ENCODE measurements at regions not wholly inside any gene's neighbourhood (a gene's known extent, or its start where the extent isn't known, plus 50 kb on each side); places are given as distances from the start of the nearest gene placed in this dataset.

DNA sequence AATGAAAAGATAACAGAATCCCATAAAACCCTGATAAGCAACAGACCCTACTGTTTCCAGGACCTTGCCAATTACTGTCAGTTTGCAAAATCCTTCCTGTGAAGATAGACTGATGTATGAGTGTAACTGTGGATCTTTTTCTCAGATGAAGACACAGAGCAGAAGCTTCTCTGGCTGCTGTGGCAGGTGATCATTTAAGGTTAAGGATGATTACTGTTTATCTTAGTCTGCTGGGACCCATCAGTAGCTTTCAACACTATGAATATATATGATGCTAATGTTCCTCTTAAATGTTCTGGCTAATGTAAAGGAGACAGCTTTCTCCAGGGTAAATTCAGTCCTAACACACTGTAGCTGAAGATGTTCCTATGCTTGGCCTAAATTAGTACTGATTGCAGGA is 56.0 kb upstream of the CTTNBP2 start:
- Mint-ChIP-seq H3K4me1 (ENCODE audit: low read depth) (no peaks in the 10 kb centered on the region), H3K27ac (no peak overlapping the region), H3K4me3 (no peak overlapping the region), H3K36me3 (ENCODE audit: low read depth) (no peaks in the 10 kb centered on the region), H3K27me3 (ENCODE audit: insufficient read depth) (no peaks in the 10 kb centered on the region), H3K9me3 (no peaks in the 10 kb centered on the region)
- no peak for DNase-seq (ENCODE audit: low spot score)
- intact Hi-C loops (cut with micrococcal nuclease) = no loop called here

- H3K36me3 Mint-ChIP-seq (ENCODE audit: low read depth) = no peaks in the 10 kb centered on the region
- H3K27ac Mint-ChIP-seq = no peak overlapping the region
- H3K4me3 Mint-ChIP-seq = no peak overlapping the region
- intact Hi-C loops (cut with micrococcal nuclease) = no loop called here
- H3K9me3 Mint-ChIP-seq = no peaks in the 10 kb centered on the region
- H3K27me3 Mint-ChIP-seq (ENCODE audit: insufficient read depth) = no peaks in the 10 kb centered on the region
- no peaks in the 10 kb centered on the region for H3K4me1 Mint-ChIP-seq (ENCODE audit: low read depth)
- no peak for DNase-seq (ENCODE audit: low spot score)
These were observed 58.1 kb upstream of the CTTNBP2 start for GRCh38 chr7:117931314-117931713.

DNA sequence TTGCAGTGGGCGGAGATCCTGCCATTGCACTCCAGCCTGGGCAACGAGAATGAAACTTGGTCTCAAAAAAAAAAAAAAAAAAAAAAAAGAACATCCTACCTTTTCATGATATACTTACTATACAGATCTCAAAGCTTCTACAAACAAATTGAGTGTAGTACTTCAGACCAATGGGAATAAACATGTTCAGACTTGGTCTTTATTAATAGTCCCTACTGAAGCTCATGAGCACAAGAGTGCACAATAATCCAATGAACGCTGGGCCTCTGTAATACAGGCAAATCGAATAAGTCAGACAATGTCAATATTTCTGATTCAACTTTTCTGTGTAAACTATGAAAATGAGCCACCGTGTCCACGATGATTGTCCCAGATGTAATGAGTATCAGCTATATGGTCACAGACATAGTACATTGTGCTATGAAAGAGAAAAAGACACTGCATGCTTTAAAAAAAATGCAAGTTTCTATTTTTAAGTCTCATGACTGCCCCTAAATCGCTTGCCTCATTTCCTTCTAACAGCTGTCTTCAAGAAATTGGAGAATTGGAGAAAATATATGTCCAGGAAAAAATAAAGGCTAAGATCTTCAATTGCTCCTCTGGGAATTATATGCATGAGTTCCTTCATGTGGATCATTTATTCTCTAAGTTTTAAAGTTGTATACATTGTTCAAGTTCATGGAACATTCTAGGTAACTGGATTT is 64.0 kb upstream of the CTTNBP2 start:
- Mint-ChIP-seq H3K4me3 (no peak overlapping the region), H3K36me3 (ENCODE audit: low read depth) (no peaks in the 10 kb centered on the region), H3K9me3 (no peaks in the 10 kb centered on the region), H3K4me1 (ENCODE audit: low read depth) (no peaks in the 10 kb centered on the region), H3K27ac (no peak overlapping the region), H3K27me3 (ENCODE audit: insufficient read depth) (no peaks in the 10 kb centered on the region)
- intact Hi-C loops (cut with micrococcal nuclease) = no loop called here
- DNase-seq (ENCODE audit: low spot score) = no peak

GRCh38 chr7:117937753-117938483 is 64.7 kb upstream of the CTTNBP2 start:
- Mint-ChIP-seq H3K9me3 (no peaks in the 10 kb centered on the region), H3K36me3 (ENCODE audit: low read depth) (no peaks in the 10 kb centered on the region), H3K4me3 (no peak overlapping the region), H3K4me1 (ENCODE audit: low read depth) (no peaks in the 10 kb centered on the region), H3K27ac (no peak overlapping the region), H3K27me3 (ENCODE audit: insufficient read depth) (no peaks in the 10 kb centered on the region)
- DNase-seq (ENCODE audit: low spot score) = no peak
- intact Hi-C loops (cut with micrococcal nuclease) = no loop called here

DNA sequence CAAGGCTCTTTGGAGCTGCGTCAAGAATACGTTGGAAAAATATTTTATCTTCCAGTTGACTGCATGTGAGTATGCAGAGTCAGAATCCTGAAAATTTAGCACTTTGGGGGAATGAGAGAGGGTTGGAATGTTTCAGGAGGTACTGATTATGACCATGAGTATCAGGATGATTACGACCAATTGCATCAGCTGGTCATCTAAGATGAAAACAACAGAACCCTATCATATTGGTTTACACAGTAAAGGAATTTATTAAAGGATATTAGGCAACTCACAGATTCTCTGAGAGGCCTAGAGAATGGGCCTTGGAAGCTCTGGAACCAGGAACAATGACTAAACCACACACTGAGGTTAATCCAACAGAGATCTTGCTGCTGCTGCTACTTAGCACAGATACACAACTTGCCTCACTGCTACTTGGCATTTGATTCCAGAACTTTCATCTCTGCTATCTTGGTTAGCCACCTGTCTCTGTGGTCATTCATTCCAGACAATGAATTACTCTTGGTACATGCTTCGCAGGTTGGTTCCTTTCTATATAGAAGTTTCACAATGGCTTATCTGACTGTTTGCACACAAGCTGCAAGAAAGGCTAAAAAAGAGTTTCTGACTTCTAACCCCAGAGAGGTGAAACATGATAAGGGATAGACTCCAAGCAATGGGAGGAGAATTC is 68.0 kb upstream of the CTTNBP2 start:
- Mint-ChIP-seq H3K36me3 (ENCODE audit: low read depth) (no peaks in the 10 kb centered on the region), H3K27ac (no peak overlapping the region), H3K4me3 (no peak overlapping the region), H3K27me3 (ENCODE audit: insufficient read depth) (no peaks in the 10 kb centered on the region), H3K9me3 (no peaks in the 10 kb centered on the region), H3K4me1 (ENCODE audit: low read depth) (no peaks in the 10 kb centered on the region)
- intact Hi-C loops (cut with micrococcal nuclease) = no loop called here
- DNase-seq (ENCODE audit: low spot score) = no peak

DNA sequence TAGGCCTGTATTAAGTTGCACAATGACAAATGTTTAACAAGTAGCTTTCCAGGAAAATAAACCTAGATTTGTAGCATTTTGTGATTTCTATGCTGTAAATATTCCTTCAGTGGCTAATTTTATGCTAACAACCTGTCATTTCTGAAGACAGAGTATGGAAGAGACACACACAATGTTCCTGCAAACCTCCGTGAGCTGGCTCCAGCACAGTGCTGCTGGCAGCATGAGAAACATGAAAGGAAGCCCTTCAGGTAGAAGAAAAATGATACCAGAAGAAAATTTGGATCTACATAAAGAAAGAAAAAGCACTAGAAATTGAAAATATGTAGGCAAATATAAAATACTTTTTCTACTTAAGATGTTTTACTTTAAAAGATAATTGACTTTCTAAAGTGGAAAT is 69.5 kb upstream of the CTTNBP2 start:
- Mint-ChIP-seq H3K36me3 (ENCODE audit: low read depth) (no peaks in the 10 kb centered on the region), H3K27ac (no peak overlapping the region), H3K27me3 (ENCODE audit: insufficient read depth) (no peaks in the 10 kb centered on the region), H3K4me1 (ENCODE audit: low read depth) (no peaks in the 10 kb centered on the region), H3K9me3 (no peaks in the 10 kb centered on the region), H3K4me3 (no peak overlapping the region)
- intact Hi-C loops (cut with micrococcal nuclease) = no loop called here
- no peak for DNase-seq (ENCODE audit: low spot score)

GRCh38 chr7:117944886-117945285 is 71.6 kb upstream of the CTTNBP2 start:
- Mint-ChIP-seq H3K27me3 (ENCODE audit: insufficient read depth) (no peaks in the 10 kb centered on the region), H3K9me3 (no peaks in the 10 kb centered on the region), H3K4me1 (ENCODE audit: low read depth) (no peaks in the 10 kb centered on the region), H3K27ac (no peak overlapping the region), H3K36me3 (ENCODE audit: low read depth) (no peaks in the 10 kb centered on the region), H3K4me3 (no peak overlapping the region)
- no peak for DNase-seq (ENCODE audit: low spot score)
- intact Hi-C loops (cut with micrococcal nuclease) = no loop called here

DNA sequence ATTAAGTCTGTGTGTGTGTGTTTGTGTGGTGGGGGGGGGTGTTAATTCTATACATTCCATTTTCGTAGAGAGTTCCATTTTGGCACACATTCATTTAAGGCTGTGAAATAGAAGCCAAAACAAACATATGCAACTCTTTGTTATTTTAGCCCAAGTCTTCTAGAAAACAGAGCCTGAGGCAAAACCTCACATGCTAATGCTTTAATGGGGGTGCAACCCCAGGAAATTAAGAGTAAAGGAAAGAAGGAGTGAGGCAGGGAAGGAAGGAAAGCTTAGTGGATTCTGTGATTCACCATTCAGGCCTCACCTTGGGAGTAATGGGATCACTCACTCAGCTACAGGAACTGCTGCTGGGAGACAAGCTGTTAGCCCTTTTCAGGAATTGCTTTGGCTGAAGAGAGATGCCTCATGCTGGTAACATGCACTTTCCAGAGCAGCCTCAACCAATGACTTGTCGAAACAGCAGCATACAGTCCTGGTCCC is 73.0 kb upstream of the CTTNBP2 start:
- no peaks in the 10 kb centered on the region for H3K9me3 Mint-ChIP-seq
- H3K4me1 Mint-ChIP-seq (ENCODE audit: low read depth) = no peaks in the 10 kb centered on the region
- no peaks in the 10 kb centered on the region for H3K36me3 Mint-ChIP-seq (ENCODE audit: low read depth)
- H3K4me3 Mint-ChIP-seq = no peak overlapping the region
- intact Hi-C loops (cut with micrococcal nuclease) = no loop called here
- H3K27ac Mint-ChIP-seq = no peak overlapping the region
- H3K27me3 Mint-ChIP-seq (ENCODE audit: insufficient read depth) = no peaks in the 10 kb centered on the region
- DNase-seq (ENCODE audit: low spot score) = no peak

- Mint-ChIP-seq H3K36me3 (ENCODE audit: low read depth) (no peaks in the 10 kb centered on the region), H3K27me3 (ENCODE audit: insufficient read depth) (no peaks in the 10 kb centered on the region), H3K4me1 (ENCODE audit: low read depth) (no peaks in the 10 kb centered on the region), H3K9me3 (no peaks in the 10 kb centered on the region), H3K27ac (no peak overlapping the region), H3K4me3 (no peak overlapping the region)
- intact Hi-C loops (cut with micrococcal nuclease) = no loop called here
- no peak for DNase-seq (ENCODE audit: low spot score)
These were observed 76.0 kb upstream of the CTTNBP2 start for GRCh38 chr7:117949232-117949631.

DNA sequence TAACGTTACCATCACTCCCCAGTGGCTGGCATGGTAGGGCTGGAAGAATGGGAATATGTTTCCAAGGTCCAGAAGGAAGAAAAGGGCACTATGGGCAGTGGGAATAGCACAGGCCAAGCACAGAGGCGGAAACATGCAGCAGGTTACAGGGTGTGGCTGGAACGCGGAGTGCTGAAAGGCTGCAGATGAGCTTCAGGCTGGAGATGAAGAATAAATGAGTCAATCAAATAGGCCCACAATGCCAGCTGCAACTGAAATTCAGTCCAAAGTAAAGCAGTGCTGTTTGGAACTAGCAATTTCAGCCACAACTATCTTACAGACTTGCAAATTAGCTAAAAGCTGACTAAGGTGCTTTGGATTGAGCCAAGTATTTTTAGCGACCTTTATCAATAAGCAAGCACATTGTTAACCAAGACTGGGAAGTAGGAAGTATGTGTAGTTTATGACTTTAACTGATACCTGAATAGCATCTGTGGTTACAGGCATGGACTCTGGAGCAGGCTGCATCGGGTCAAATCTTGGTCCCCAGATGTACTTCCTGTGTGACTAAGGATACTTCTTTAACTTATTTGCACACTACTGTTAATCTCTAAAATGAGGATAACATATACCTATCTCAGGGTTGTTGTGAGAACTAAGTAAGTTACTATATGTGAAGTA is 77.5 kb upstream of the CTTNBP2 start:
- no peaks in the 10 kb centered on the region for H3K27me3 Mint-ChIP-seq (ENCODE audit: insufficient read depth)
- no peaks in the 10 kb centered on the region for H3K9me3 Mint-ChIP-seq
- no peak overlapping the region for H3K27ac Mint-ChIP-seq
- no peaks in the 10 kb centered on the region for H3K4me1 Mint-ChIP-seq (ENCODE audit: low read depth)
- DNase-seq (ENCODE audit: low spot score) = no peak
- intact Hi-C loops (cut with micrococcal nuclease) = no loop called here
- H3K36me3 Mint-ChIP-seq (ENCODE audit: low read depth) = no peaks in the 10 kb centered on the region
- no peak overlapping the region for H3K4me3 Mint-ChIP-seq

DNA sequence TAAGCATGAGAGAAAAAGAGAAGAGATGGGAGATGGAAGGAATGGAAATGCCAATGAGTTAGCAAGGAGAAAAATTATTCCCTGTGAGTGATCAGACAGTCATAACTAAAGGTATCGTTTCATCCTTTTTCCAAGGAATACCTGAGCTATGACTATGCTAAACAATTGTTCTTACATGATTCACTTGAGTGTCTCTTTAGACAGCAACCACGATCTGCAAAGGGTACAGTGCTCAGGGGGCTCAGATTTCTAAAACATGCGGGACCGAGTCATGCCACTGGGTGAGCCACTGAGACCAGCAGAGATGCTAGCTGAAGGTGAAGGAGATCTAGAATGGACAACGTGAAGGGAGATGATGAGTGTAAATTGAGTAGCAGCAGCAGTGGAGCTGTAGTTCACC is 78.0 kb upstream of the CTTNBP2 start:
- intact Hi-C loops (cut with micrococcal nuclease) = no loop called here
- Mint-ChIP-seq H3K4me3 (no peak overlapping the region), H3K27ac (no peak overlapping the region), H3K27me3 (ENCODE audit: insufficient read depth) (no peaks in the 10 kb centered on the region), H3K9me3 (no peaks in the 10 kb centered on the region), H3K36me3 (ENCODE audit: low read depth) (no peaks in the 10 kb centered on the region), H3K4me1 (ENCODE audit: low read depth) (no peaks in the 10 kb centered on the region)
- no peak for DNase-seq (ENCODE audit: low spot score)

- no peaks in the 10 kb centered on the region for H3K36me3 Mint-ChIP-seq (ENCODE audit: low read depth)
- no peaks in the 10 kb centered on the region for H3K4me1 Mint-ChIP-seq (ENCODE audit: low read depth)
- H3K4me3 Mint-ChIP-seq = no peak overlapping the region
- H3K9me3 Mint-ChIP-seq = no peaks in the 10 kb centered on the region
- no peak for DNase-seq (ENCODE audit: low spot score)
- H3K27me3 Mint-ChIP-seq (ENCODE audit: insufficient read depth) = no peaks in the 10 kb centered on the region
- intact Hi-C loops (cut with micrococcal nuclease) = no loop called here
- H3K27ac Mint-ChIP-seq = no peak overlapping the region
These were observed 78.5 kb upstream of the CTTNBP2 start for GRCh38 chr7:117951691-117952280.
